CD14-positive monocyte (primary cell): ENCODE measurements at regions not wholly inside any gene's neighbourhood (a gene's known extent, or its start where the extent isn't known, plus 50 kb on each side); places are given as distances from the start of the nearest gene placed in this dataset.
"Not testable (repeated sequence)": the region's sequence is repeated elsewhere in the genome, so short reads cannot be mapped to it uniquely, and the experiment has no call there.

ENCODE experiments used
- DNase-seq, 3 donors: peaks; one replicate each; pipeline ENCODE4 v3.0.0-alpha.2; 2011 to 2022
- H2AFZ ChIP-seq: 2 replicates; pipeline ENCODE4 v1.6.0; 2012; ENCODE audit warnings: mild to moderate bottlenecking, low read depth, low read length, inconsistent platforms; ENCODE audit not compliant: insufficient read depth, poor library complexity, severe bottlenecking
- H3K27ac ChIP-seq, 2 donors: 1 replicate in 1 of 2; 2 replicates in 1 of 2; pipeline ENCODE4 v1.5.1; 2012 to 2013; ENCODE audit warnings: low read length in 2 of 2, control low read depth in 1 of 2, inconsistent platforms in 1 of 2, low read depth in 1 of 2, mild to moderate bottlenecking in 1 of 2
- H3K27me3 ChIP-seq, 2 donors: one replicate each; pipeline versions ENCODE4 v1.6.0 to v1.6.1; 2011 to 2013; ENCODE audit warnings: low read length in 2 of 2; ENCODE audit not compliant: control insufficient read depth in 2 of 2, insufficient read depth in 2 of 2
- H3K36me3 ChIP-seq, 2 donors: replicated peaks in 1 of 2; 1 replicate in 1 of 2; 2 replicates in 1 of 2; pipeline versions ENCODE4 v1.5.1 to v1.6.1; 2012 to 2013; ENCODE audit warnings: low read length in 2 of 2, control low read depth in 1 of 2, inconsistent platforms in 1 of 2, mild to moderate bottlenecking in 1 of 2; ENCODE audit not compliant: insufficient read depth in 2 of 2, control insufficient read depth in 1 of 2
- H3K4me1 ChIP-seq, 2 donors: 1 replicate in 1 of 2; 2 replicates in 1 of 2; pipeline versions ENCODE4 v1.5.1 to v1.6.1; 2012 to 2013; ENCODE audit warnings: low read length in 2 of 2, control low read depth in 1 of 2, inconsistent platforms in 1 of 2, mild to moderate bottlenecking in 1 of 2, moderate library complexity in 1 of 2; ENCODE audit not compliant: insufficient read depth in 2 of 2, control insufficient read depth in 1 of 2
- H3K4me2 ChIP-seq: replicated peaks from 2 replicates; pipeline ENCODE3; 2012; ENCODE audit warnings: low read length, moderate library complexity, mild to moderate bottlenecking; ENCODE audit not compliant: poor library complexity, severe bottlenecking; ENCODE audit errors: extremely low read depth
- H3K4me3 ChIP-seq, 3 experiments: fragments of 200-600 bp in 1 of 3; sonication (generic) in 1 of 3; replicated peaks in 1 of 3; 1 replicate in 2 of 3; 2 replicates in 1 of 3; pipeline ENCODE4 v1.5.1; 2011 to 2013; ENCODE audit warnings: low read length in 3 of 3, mild to moderate bottlenecking in 3 of 3, control low read depth in 2 of 3, low read depth in 2 of 3, inconsistent platforms in 1 of 3, moderate library complexity in 1 of 3
- H3K79me2 ChIP-seq: 2 replicates; pipeline ENCODE4 v1.6.0; 2012; ENCODE audit warnings: mild to moderate bottlenecking, control low read depth, inconsistent platforms, low read length, moderate library complexity; ENCODE audit not compliant: insufficient read depth
- H3K9ac ChIP-seq: 2 replicates; pipeline ENCODE4 v1.6.0; 2017; ENCODE audit warnings: low read length, mild to moderate bottlenecking; ENCODE audit not compliant: insufficient read depth, poor library complexity, severe bottlenecking
- H3K9me3 ChIP-seq, 2 donors: replicated peaks in 1 of 2; 1 replicate in 1 of 2; 2 replicates in 1 of 2; pipeline versions ENCODE4 v1.5.1 to v1.6.1; 2012 to 2013; ENCODE audit warnings: low read length in 2 of 2, control low read depth in 1 of 2; ENCODE audit not compliant: control insufficient read depth in 1 of 2, insufficient read depth in 1 of 2
- H4K20me1 ChIP-seq: 2 replicates; pipeline ENCODE4 v1.6.0; 2012; ENCODE audit warnings: mild to moderate bottlenecking, low read length, control low read depth, moderate library complexity; ENCODE audit not compliant: insufficient read depth
- H3K27ac Mint-ChIP-seq, 7 donors: one replicate each; pipeline ENCODE4 v1.8.0; 2020; ENCODE audit warnings: mild to moderate bottlenecking in 7 of 7, mixed read lengths in 7 of 7, moderate library complexity in 6 of 7, inconsistent platforms in 2 of 7
- H3K27me3 Mint-ChIP-seq, 3 donors: one replicate each; pipeline ENCODE4 v1.8.0; 2021 to 2022; ENCODE audit warnings: low read depth in 3 of 3, mild to moderate bottlenecking in 3 of 3, mixed read lengths in 3 of 3, moderate library complexity in 3 of 3, inconsistent platforms in 1 of 3
- H3K36me3 Mint-ChIP-seq, 2 donors: one replicate each; pipeline ENCODE4 v1.8.0; 2020; ENCODE audit warnings: mixed read lengths in 2 of 2, inconsistent platforms in 1 of 2, mild to moderate bottlenecking in 1 of 2
- H3K4me1 Mint-ChIP-seq: one replicate; pipeline ENCODE4 v1.8.0; 2020; ENCODE audit warnings: mild to moderate bottlenecking, mixed read lengths
- H3K4me3 Mint-ChIP-seq, 2 donors: one replicate each; pipeline ENCODE4 v1.8.0; 2020; ENCODE audit warnings: mild to moderate bottlenecking in 2 of 2, mixed read lengths in 2 of 2, moderate library complexity in 1 of 2
- H3K9me3 Mint-ChIP-seq, 7 donors: one replicate each; pipeline ENCODE4 v1.8.0; 2020 to 2022; ENCODE audit warnings: mixed read lengths in 7 of 7, mild to moderate bottlenecking in 6 of 7, moderate library complexity in 6 of 7, inconsistent platforms in 2 of 7
- WGBS: methylation state at CpG from one replicate; pipeline ENCODE4 v1.1.5; 2013; ENCODE audit warnings: missing lambda C conversion rate; ENCODE audit not compliant: insufficient coverage; 5-methylcytosine and 5-hydroxymethylcytosine counted together
- intact Hi-C, 2 donors: fragments of 100-400 bp; cut with micrococcal nuclease; formaldehyde crosslinking; loops; one replicate each; pipeline versions ENCODE4 v1.15.0 to v1.15.1; 2023

GRCh38 chr18:14250084-14250677 lies 117.9 kb upstream of the ZNF519 start:
- 100% methylated on average over 1 of the region's 5 CpGs for WGBS
- H3K4me3 Mint-ChIP-seq, H3K27ac ChIP-seq, H3K27me3 Mint-ChIP-seq, H3K4me1 Mint-ChIP-seq, H3K4me2 ChIP-seq, H2AFZ ChIP-seq, H3K27ac Mint-ChIP-seq, H3K27me3 ChIP-seq, H3K4me3 ChIP-seq, H3K9ac ChIP-seq, DNase-seq, H3K36me3 ChIP-seq, intact Hi-C loops, H4K20me1 ChIP-seq, H3K79me2 ChIP-seq, H3K4me1 ChIP-seq, H3K9me3 ChIP-seq, H3K36me3 Mint-ChIP-seq: not testable (repeated sequence)
- peaks cover 4 to 23% (median 6%) of the 10 kb centered on the region in 7 donors for H3K9me3 Mint-ChIP-seq

GRCh38 chr18:14239224-14239623 lies 107.0 kb upstream of the ZNF519 start:
- H3K4me3 ChIP-seq, H3K4me1 Mint-ChIP-seq, H3K27ac ChIP-seq, H3K9me3 ChIP-seq, H3K79me2 ChIP-seq, H3K27ac Mint-ChIP-seq, H3K9ac ChIP-seq, H3K27me3 ChIP-seq, H2AFZ ChIP-seq, H3K27me3 Mint-ChIP-seq, H3K4me3 Mint-ChIP-seq, DNase-seq, H3K4me1 ChIP-seq, H4K20me1 ChIP-seq, intact Hi-C loops, H3K9me3 Mint-ChIP-seq, H3K4me2 ChIP-seq, H3K36me3 ChIP-seq, H3K36me3 Mint-ChIP-seq: not testable (repeated sequence)
- 100% methylated on average over 1 of the region's 1 CpG for WGBS

DNA sequence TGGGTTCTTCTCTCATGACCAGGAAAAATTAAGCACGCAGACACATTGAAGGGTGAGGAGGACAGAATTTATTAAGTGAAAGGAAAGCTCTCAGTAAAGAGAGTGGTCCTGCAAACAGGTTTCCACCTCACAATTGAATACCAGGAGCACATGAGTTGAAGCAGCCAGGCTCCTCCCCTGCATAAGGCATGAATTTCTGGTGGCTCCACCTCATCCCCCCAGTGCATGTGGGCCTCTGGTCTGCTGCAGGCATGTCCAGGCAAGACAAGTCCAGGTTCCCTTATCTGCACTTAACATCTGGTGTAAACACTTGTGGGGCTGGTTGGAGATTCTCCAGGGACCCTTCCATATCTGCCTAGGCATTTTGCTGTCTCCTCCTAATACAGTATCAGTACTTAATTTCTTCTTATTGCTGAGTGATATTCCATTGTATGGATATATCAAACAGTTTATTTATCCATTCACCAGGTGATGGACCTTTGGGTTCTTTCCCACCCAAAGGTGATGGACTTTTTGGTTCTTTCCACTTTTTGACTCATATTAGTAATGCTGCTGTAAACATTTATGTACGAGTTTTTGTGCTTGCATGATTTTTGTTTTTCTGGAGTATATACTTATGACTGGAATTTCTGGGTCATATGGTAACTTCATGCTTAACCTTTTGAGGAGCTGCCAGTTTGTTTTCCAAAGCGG lies 104.3 kb upstream of the ZNF519 start:
- H3K4me2 ChIP-seq, H3K27me3 ChIP-seq, H3K9me3 Mint-ChIP-seq, H2AFZ ChIP-seq, H3K27me3 Mint-ChIP-seq, H3K36me3 ChIP-seq, H3K9ac ChIP-seq, DNase-seq, H3K4me3 ChIP-seq, H3K4me3 Mint-ChIP-seq, H3K4me1 Mint-ChIP-seq, H3K27ac ChIP-seq, H4K20me1 ChIP-seq, H3K36me3 Mint-ChIP-seq, H3K27ac Mint-ChIP-seq, H3K4me1 ChIP-seq, H3K79me2 ChIP-seq, intact Hi-C loops, H3K9me3 ChIP-seq: not testable (repeated sequence)
- WGBS = no CpG with 5 or more reads among the region's 3 CpGs

GRCh38 chr18:14225286-14225679 lies 93.0 kb upstream of the ZNF519 start:
- H3K79me2 ChIP-seq, DNase-seq, H3K27ac Mint-ChIP-seq, H3K36me3 Mint-ChIP-seq, H3K27me3 ChIP-seq, H3K36me3 ChIP-seq, H3K9ac ChIP-seq, H3K4me1 Mint-ChIP-seq, H3K27ac ChIP-seq, H2AFZ ChIP-seq, H3K4me1 ChIP-seq, H3K4me3 ChIP-seq, H3K4me3 Mint-ChIP-seq, H3K27me3 Mint-ChIP-seq, H4K20me1 ChIP-seq, H3K4me2 ChIP-seq, intact Hi-C loops: not testable (repeated sequence)
- WGBS = no CpG with 5 or more reads among the region's 4 CpGs
- H3K9me3 ChIP-seq = peaks cover 0 to 23% of the 10 kb centered on the region in 2 donors
- peaks cover 9 to 35% (median 26%) of the 10 kb centered on the region in 7 donors for H3K9me3 Mint-ChIP-seq
